HepG2 (cell line): ENCODE measurements at regions not wholly inside any gene's neighbourhood (a gene's known extent, or its start where the extent isn't known, plus 50 kb on each side); places are given as distances from the start of the nearest gene placed in this dataset.
A peak's percentile ranks its signal among the peaks of the same experiment; 100 is the strongest.

Experiments
- ATAC-seq: fragments of 200-7000 bp; cut with Tn5 transposase; 3 replicates; pipeline ENCODE4 v1.9.1; 2020; ENCODE audit warnings: mild to moderate bottlenecking, moderate library complexity
- BruUV-seq: library from RNA; stranded (reverse); fragments of 400-500 nt; replicated peaks from 2 replicates; lab custom pipeline; 2021; lab: Mats Ljungman, UMichigan
- CTCF ChIA-PET: fragments of 300-600 bp; formaldehyde crosslinking; extraction: SDS; loops from one replicate; lab custom pipeline; 2021; ENCODE audit warnings: low total read pairs, inconsistent platforms, low intra/inter-chr PET ratio; lab: Yijun Ruan, JAX
- POLR2A ChIA-PET: fragments of 350-600 bp; sonication (Branson Sonifier 250); formaldehyde crosslinking; loops from one replicate; lab custom pipeline; 2020; ENCODE audit warnings: antibody characterized with exemption, inconsistent platforms; lab: Yijun Ruan, JAX
- DNase-seq: peaks from one replicate; pipeline ENCODE4 v3.0.0-alpha.2; 2015; ENCODE audit warnings: low spot score
- FAIRE-seq: peaks from 3 replicates; lab custom pipeline; 2011; peaks lifted over from hg19 to GRCh38; lab: Jason Lieb, UNC
- H2AFZ ChIP-seq: one replicate; pipeline ENCODE4 v1.6.1; 2011; ENCODE audit warnings: low read length, inconsistent platforms
- H3K27ac ChIP-seq: fragments of 300-600 bp; 3 replicates; pipeline ENCODE4 v1.8.0; 2011; ENCODE audit warnings: mixed run types, mild to moderate bottlenecking, mixed read lengths, low read length, inconsistent platforms; ENCODE audit not compliant: insufficient read depth; ENCODE audit errors: extremely low read length
- H3K27me3 ChIP-seq, 2 experiments: fragments of 200-600 bp in 1 of 2; 2 replicates in 1 of 2; 3 replicates in 1 of 2; pipeline versions ENCODE4 v1.6.0 to v1.8.0; 2011; ENCODE audit warnings: low read length in 2 of 2, mild to moderate bottlenecking in 2 of 2, moderate library complexity in 2 of 2, inconsistent platforms in 1 of 2; ENCODE audit not compliant: insufficient read depth in 2 of 2, control insufficient read depth in 1 of 2
- H3K36me3 ChIP-seq, 2 experiments: fragments of 200-600 bp in 1 of 2; replicated peaks in 1 of 2; 2 replicates in 1 of 2; 3 replicates in 1 of 2; pipeline versions ENCODE4 v1.5.1 to v1.8.0; 2011; ENCODE audit warnings: low read length in 2 of 2, inconsistent platforms in 1 of 2; ENCODE audit not compliant: insufficient read depth in 2 of 2, control insufficient read depth in 1 of 2
- H3K4me1 ChIP-seq: 2 replicates; pipeline ENCODE4 v1.5.1; 2012; ENCODE audit warnings: low read length, inconsistent platforms; ENCODE audit not compliant: insufficient read depth
- H3K4me2 ChIP-seq: 2 replicates; pipeline ENCODE4 v1.6.0; 2011; ENCODE audit warnings: low read depth, low read length, inconsistent platforms
- H3K4me3 ChIP-seq, 3 experiments: fragments of 200-600 bp in 1 of 3; sonication (generic), shearing (Covaris generic) in 1 of 3; replicated peaks in 1 of 3; 2 replicates each; pipeline ENCODE4 v1.5.1; 2011 to 2016; ENCODE audit warnings: low read length in 3 of 3, inconsistent platforms in 2 of 3, low read depth in 2 of 3, mild to moderate bottlenecking in 2 of 3, control low read depth in 1 of 3, mixed read lengths in 1 of 3; ENCODE audit not compliant: insufficient read depth in 1 of 3
- H3K79me2 ChIP-seq: one replicate; pipeline ENCODE4 v1.6.1; 2011; ENCODE audit warnings: low read length, inconsistent platforms; ENCODE audit not compliant: insufficient read depth
- H3K9ac ChIP-seq: 2 replicates; pipeline ENCODE4 v1.6.0; 2011; ENCODE audit warnings: mild to moderate bottlenecking, low read depth, low read length, inconsistent platforms; ENCODE audit not compliant: insufficient read depth
- H3K9me3 ChIP-seq: 2 replicates; pipeline ENCODE4 v1.5.1; 2012; ENCODE audit warnings: mild to moderate bottlenecking, low read length
- H4K20me1 ChIP-seq: 2 replicates; pipeline ENCODE4 v1.6.0; 2011; ENCODE audit warnings: inconsistent platforms, mild to moderate bottlenecking, low read length, moderate library complexity; ENCODE audit not compliant: insufficient read depth
- ASH2L ChIP-seq: fragments of 300-600, 200-600 bp; sonication (generic); IDR thresholded peaks from 2 replicates; pipeline ENCODE4 v1.7.0; 2017; ENCODE audit warnings: low read depth, mild to moderate bottlenecking, moderate library complexity, mixed read lengths, low read length; ENCODE audit not compliant: insufficient read length
- CCDC6 ChIP-seq: sonication (generic); formaldehyde crosslinking; IDR thresholded peaks from 2 replicates; pipeline ENCODE4 v1.8.1; 2022; ENCODE audit warnings: mild to moderate bottlenecking, missing genetic modification reagents, moderate library complexity
- FOXJ3 ChIP-seq: sonication (generic); formaldehyde crosslinking; IDR thresholded peaks from 2 replicates; pipeline ENCODE4 v1.4.0; 2020; ENCODE audit warnings: missing genetic modification reagents, mild to moderate bottlenecking, borderline replicate concordance
- FOXK1 ChIP-seq: sonication (generic); formaldehyde crosslinking; IDR thresholded peaks from 2 replicates; pipeline ENCODE4 v1.4.0; 2020; ENCODE audit warnings: low read depth, missing genetic modification reagents, borderline replicate concordance
- GLMP ChIP-seq: sonication (generic); formaldehyde crosslinking; IDR thresholded peaks from 2 replicates; pipeline ENCODE4 v1.9.0; 2021; ENCODE audit warnings: missing genetic modification reagents, mild to moderate bottlenecking, borderline replicate concordance
- HNRNPUL1 ChIP-seq: fragments of 200-400 bp; formaldehyde crosslinking; IDR thresholded peaks from 2 replicates; pipeline ENCODE4 v1.6.1; 2017; ENCODE audit warnings: low read depth, mild to moderate bottlenecking, low read length, moderate library complexity
- MLX ChIP-seq: IDR thresholded peaks from 2 replicates; pipeline ENCODE4 v1.6.1; 2016
- NFE2 ChIP-seq: sonication (generic); formaldehyde crosslinking; IDR thresholded peaks from 2 replicates; pipeline ENCODE4 v1.4.0; 2020; ENCODE audit warnings: missing genetic modification reagents
- PAX8 ChIP-seq: sonication (generic); formaldehyde crosslinking; IDR thresholded peaks from 2 replicates; pipeline ENCODE4 v1.8.0; 2022; ENCODE audit warnings: mild to moderate bottlenecking, missing genetic modification reagents, borderline replicate concordance
- PREB ChIP-seq: sonication (generic); formaldehyde crosslinking; IDR thresholded peaks from 2 replicates; pipeline ENCODE4 v1.4.0; 2020; ENCODE audit warnings: missing genetic modification reagents
- REPIN1 ChIP-seq: sonication (generic); formaldehyde crosslinking; IDR thresholded peaks from 2 replicates; pipeline ENCODE4 v1.8.0; 2022; ENCODE audit warnings: missing genetic modification reagents, low read depth, mild to moderate bottlenecking, borderline replicate concordance
- SP5 ChIP-seq: IDR thresholded peaks from 2 replicates; pipeline ENCODE4 v1.6.1; 2016; ENCODE audit warnings: low read depth, borderline replicate concordance
- TAF1 ChIP-seq: sonication (generic); formaldehyde crosslinking; IDR thresholded peaks from 2 replicates; pipeline ENCODE4 v1.4.0; 2020; ENCODE audit warnings: missing genetic modification reagents
- TSC22D2 ChIP-seq: sonication (generic); formaldehyde crosslinking; IDR thresholded peaks from 2 replicates; pipeline ENCODE4 v1.5.1; 2020; ENCODE audit warnings: missing genetic modification reagents, mild to moderate bottlenecking, borderline replicate concordance
- ZFAT ChIP-seq: sonication (generic); formaldehyde crosslinking; conservative IDR thresholded peaks from 2 replicates; pipeline ENCODE4 v1.8.1; 2023; ENCODE audit warnings: missing genetic modification reagents, inconsistent platforms
- ZNF225 ChIP-seq: sonication (generic); formaldehyde crosslinking; IDR thresholded peaks from 2 replicates; pipeline ENCODE4 v1.4.0; 2020; ENCODE audit warnings: mild to moderate bottlenecking, missing genetic modification reagents
- ZNF264 ChIP-seq: sonication (generic); formaldehyde crosslinking; IDR thresholded peaks from 2 replicates; pipeline ENCODE4 v1.4.0; 2020; ENCODE audit warnings: missing genetic modification reagents
- ZNF484 ChIP-seq: sonication (generic); formaldehyde crosslinking; IDR thresholded peaks from 2 replicates; pipeline ENCODE4 v1.5.1; 2020; ENCODE audit warnings: mild to moderate bottlenecking, low read depth, missing genetic modification reagents, borderline replicate concordance
- ZNF556 ChIP-seq: sonication (generic); formaldehyde crosslinking; IDR thresholded peaks from 2 replicates; pipeline ENCODE4 v1.4.0; 2020; ENCODE audit warnings: mild to moderate bottlenecking, missing genetic modification reagents, borderline replicate concordance
- WGBS: methylation state at CpG from one replicate; pipeline ENCODE4 v1.1.6; 2017; ENCODE audit warnings: low lambda C conversion rate; 5-methylcytosine and 5-hydroxymethylcytosine counted together
- in situ Hi-C: cut with HindIII; loops from 2 replicates; pipeline ENCODE4 v1.10.0; 2017; ENCODE audit warnings: low pct_unique_long_range_greater_than_20kb; ENCODE audit not compliant: extremely low pct_ligation_motif_present
- intact Hi-C: fragments of 100-400 bp; cut with micrococcal nuclease; formaldehyde crosslinking; loops from one replicate; pipeline ENCODE4 v1.10.0; 2022; ENCODE audit not compliant: unreplicated experiment

- 30% methylated on average over 3 of the region's 3 CpGs for WGBS
- no peak for TF ChIP-seq ZNF484 (CRISPR knock-in tag)
- TF ChIP-seq SP5, result no peak
- no peak for TF ChIP-seq TSC22D2
- no peak for TF ChIP-seq REPIN1 (CRISPR knock-in tag)
- no peak for TF ChIP-seq PREB (CRISPR knock-in tag)
- no peak for TF ChIP-seq FOXJ3
- 0 out of 2 replicates have a peak, but pooled peaks have one; percentile 32 for TF ChIP-seq ZNF556 (CRISPR knock-in tag)
- no peaks in the 10 kb centered on the region for H3K79me2 ChIP-seq
- CTCF ChIA-PET, result no interaction called here
- no peaks in the 10 kb centered on the region for H3K27me3 ChIP-seq
- no peak overlapping the region for H2AFZ ChIP-seq
- H3K4me2 ChIP-seq, result peak overlapping the region; percentile 67
- no TSS peak for BruUV-seq
- no peaks in the 10 kb centered on the region for H4K20me1 ChIP-seq
- in situ Hi-C loops (no loop called here), intact Hi-C loops (no loop called here)
- no peak overlapping the region for H3K9ac ChIP-seq
- peak overlapping the region; percentile 66 for H3K27ac ChIP-seq
- FAIRE-seq (no peak), DNase-seq (no peak), ATAC-seq (no peak)
- peak overlapping the region in 1 of 3 experiments; percentile 31; a peak in 2 of 6 replicates for H3K4me3 ChIP-seq
- POLR2A ChIA-PET, result no interaction called here
- H3K4me1 ChIP-seq, result peaks cover 43% of the 10 kb centered on the region
- no peaks in the 10 kb centered on the region for H3K36me3 ChIP-seq
- H3K9me3 ChIP-seq, result no peaks in the 10 kb centered on the region
Observed at GRCh38 chr3:193844472-193844871, 251.5 kb downstream of the OPA1 start.

- H3K27ac ChIP-seq, result no peak overlapping the region
- no peaks in the 10 kb centered on the region for H4K20me1 ChIP-seq
- no peaks in the 10 kb centered on the region for H3K9me3 ChIP-seq
- FAIRE-seq (no peak), ATAC-seq (no peak), DNase-seq (no peak)
- H3K36me3 ChIP-seq, result no peaks in the 10 kb centered on the region
- WGBS, result 68% methylated on average over 4 of the region's 4 CpGs
- intact Hi-C loops, result no loop called here
- H3K9ac ChIP-seq, result no peak overlapping the region
- no peak overlapping the region for H3K4me2 ChIP-seq
- no peak overlapping the region for H3K4me3 ChIP-seq
- no TSS peak for BruUV-seq
- H3K4me1 ChIP-seq, result peaks cover 43% of the 10 kb centered on the region
- H3K79me2 ChIP-seq, result no peaks in the 10 kb centered on the region
- in situ Hi-C loops, result no loop called here
- POLR2A ChIA-PET, result no interaction called here
- CTCF ChIA-PET, result no interaction called here
- 0 out of 5 replicates have a peak, but pooled peaks cover 0 to 4% of the 10 kb centered on the region in 2 experiments for H3K27me3 ChIP-seq
- no peak overlapping the region for H2AFZ ChIP-seq
- TF ChIP-seq TAF1 (CRISPR knock-in tag) (no peak), CCDC6 (CRISPR knock-in tag) (no peak), GLMP (CRISPR knock-in tag) (no peak), ZNF225 (CRISPR knock-in tag) (no peak), PAX8 (CRISPR knock-in tag) (no peak), NFE2 (CRISPR knock-in tag) (no peak), HNRNPUL1 (no peak), ZNF264 (CRISPR knock-in tag) (no peak), FOXK1 (CRISPR knock-in tag) (no peak), ASH2L (no peak), ZFAT (CRISPR knock-in tag) (no peak), MLX (CRISPR knock-in tag) (no peak)
Observed at GRCh38 chr3:193845144-193845543, 252.1 kb downstream of the OPA1 start.
